HG03378 (cell line): ENCODE measurements at regions not wholly inside any gene's neighbourhood (a gene's known extent, or its start where the extent isn't known, plus 50 kb on each side); places are given as distances from the start of the nearest gene placed in this dataset.

Experiments
- ATAC-seq: cut with Tn5 transposase; IDR thresholded peaks from one replicate; pipeline ENCODE4 v1.9.1; 2021; ENCODE audit warnings: mild to moderate bottlenecking, moderate library complexity; ENCODE audit not compliant: unreplicated experiment

DNA sequence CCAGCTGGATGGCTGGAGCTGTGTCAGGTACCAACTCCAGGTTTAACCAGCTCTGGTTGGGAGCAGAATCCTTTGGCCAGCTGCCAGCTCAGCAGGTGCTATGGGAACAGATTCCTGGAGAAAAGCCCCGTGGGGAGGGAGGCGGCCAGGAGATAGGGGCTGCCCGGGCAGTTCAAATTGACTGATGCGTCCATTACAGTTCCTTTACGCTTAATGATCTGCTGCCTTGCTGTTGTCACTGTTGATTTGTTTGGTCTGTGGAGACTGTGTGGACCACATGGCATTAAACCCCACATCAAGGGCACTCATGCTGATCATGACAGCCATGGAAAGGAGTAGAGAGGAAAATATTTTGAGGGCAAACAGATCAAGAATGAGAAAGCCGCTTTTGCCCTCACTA, 200.0 kb downstream of the TSN start:
- no peak for ATAC-seq

DNA sequence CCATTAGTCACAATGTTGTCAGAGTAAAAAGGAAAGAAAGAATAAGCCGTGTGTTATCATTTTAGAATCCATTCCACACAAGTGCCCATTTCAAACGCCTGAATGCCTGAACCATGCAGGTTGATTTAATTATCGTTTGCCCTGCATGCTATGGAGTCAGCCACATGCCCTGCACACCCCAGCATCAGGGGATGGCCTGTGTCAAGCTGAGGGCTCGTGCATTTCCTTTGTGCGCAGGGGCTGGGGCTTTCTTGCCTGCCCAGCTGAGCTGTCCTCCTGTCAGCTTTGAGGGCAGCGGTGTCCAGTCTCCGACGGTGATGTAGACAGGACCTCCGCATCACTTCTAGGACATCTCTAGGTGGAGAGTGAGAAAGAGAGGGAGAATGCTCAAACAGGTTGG, 200.4 kb downstream of the TSN start:
- ATAC-seq: no peak

DNA sequence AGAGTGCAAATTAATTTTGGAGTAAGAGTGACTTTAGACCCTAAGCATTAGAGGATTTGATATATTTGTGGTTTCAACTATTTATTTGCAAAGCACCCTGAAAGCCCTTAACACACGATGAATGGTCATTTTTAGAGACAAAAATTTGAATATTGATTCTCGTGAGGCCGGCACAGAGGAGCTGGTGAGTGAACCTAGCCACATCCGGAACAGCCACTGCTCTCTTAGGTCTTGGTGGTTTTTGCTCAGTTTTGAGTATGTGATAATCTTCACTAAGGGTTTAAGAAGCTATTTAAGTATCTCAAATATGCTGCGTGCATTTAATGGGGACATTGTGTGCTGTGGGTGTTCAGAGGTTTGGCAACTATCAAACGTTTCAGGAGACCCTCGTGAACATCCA, 204.8 kb downstream of the TSN start:
- ATAC-seq: peak; percentile 47

DNA sequence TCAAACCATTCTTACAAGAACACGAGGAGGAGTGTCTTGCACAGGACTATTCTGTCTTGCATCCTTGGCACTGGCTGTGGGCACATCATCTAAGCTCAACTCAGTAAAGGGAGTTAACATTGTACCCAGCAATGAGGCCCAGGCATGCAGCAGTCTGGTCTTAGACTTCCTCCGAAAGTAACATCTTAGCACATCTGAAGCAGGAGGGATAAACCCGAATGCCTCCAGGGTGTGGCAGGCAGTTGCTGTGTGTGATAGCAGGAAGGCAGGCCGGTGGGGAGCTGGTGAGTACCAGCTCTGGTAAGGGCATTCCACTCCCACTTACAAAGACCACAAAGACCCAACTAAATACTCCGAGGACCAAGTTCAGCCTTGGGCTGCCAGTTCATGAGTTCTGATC, 206.3 kb downstream of the TSN start:
- ATAC-seq: no peak

DNA sequence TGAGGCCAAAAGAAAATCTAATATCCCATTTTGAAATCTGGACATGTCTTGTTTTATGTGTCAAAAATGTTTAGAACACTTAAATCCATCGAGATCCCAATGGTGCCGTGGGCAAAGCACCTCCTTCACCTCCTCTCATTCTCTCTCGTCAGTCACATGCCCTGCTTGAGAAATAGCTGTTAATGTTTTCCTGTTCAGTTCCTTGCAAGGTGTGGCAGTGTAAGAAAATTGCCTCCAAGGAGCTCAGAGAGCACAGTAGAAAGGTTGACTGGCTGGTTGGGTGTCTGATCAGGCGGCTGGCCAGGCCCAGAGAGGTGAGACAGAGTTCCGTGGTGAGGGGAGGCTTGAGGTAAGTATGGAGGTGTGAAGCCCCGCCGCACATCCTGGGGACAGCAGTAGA, 210.2 kb downstream of the TSN start:
- ATAC-seq: no peak

DNA sequence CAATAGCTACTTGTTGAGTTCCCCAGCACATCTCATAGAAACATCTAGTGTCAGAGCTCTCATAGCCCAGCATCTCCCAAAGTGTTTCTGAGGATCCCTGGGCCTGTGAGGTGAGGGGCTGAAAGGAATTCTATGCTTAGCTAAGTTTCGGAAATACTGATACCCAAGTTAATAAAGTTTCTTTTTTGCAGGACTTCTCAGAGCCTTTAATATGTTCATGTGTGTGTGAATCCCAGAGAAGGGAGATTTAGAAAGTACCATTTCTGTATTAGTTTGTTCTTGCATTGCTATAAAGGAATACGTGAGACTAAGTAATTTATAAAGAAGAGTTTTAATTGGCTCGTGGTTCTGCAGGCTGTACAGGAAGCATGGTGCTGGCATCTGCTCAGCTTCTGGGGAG, 211.2 kb downstream of the TSN start:
- ATAC-seq: no peak

DNA sequence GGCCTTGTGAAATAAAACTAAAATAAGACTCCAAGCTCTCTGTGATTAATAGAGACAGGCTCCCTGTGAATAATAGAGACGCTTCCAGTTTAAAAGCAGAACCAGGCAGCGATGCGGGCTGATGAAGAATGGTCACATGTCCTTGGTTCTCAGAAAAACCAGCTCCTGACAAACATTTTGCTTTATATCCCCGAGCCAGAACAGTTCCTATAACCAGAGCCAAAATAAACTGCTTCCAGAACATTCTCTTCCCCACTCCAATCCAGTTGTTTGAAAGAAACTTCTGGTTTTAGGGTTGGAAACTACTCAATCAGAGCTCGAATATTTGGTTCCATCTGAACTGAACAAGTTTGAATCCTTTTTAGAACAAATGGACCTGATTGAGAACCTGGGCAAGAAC, 213.7 kb downstream of the TSN start:
- no peak for ATAC-seq

DNA sequence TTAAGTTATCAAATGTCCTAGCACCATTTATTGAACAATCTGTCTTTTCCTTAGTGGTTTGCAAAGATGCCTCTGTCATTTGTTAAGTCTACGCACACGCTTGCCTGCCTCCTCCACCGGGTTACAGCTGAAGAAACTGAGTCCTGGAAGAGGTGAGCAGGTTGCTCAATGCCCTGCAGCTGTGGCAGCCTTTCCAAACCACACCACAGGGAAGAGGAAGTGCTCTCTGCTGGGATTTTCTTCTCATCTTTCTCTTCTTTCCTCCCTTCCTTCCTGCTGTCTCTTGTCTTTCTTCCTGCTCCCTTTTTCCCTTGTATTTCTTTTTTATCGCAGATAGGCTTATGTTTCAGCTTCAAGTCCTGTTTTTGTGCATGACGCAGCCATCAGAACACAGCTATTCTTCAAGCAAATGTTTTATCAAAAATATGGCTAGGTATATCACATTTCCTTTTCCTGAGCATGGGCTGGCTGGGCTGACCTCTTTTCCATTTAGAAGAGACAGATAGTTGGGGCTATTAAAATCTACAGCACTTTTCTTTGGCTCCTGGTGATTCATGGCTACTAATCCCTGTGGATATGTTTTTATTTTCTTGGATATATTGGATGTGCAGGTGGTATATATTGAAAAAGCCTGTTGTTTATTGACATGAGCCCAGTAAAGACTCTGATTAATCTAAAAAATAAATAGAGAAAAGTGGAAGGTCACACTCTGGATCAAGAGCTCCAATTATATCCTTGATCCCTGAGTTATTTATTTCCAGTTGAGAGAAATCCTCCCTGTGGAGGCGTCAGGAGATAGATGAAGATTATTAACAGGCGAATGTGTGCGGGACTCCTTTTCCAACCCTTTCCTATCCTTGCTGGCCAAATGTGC, 214.6 kb downstream of the TSN start:
- ATAC-seq: no peak

DNA sequence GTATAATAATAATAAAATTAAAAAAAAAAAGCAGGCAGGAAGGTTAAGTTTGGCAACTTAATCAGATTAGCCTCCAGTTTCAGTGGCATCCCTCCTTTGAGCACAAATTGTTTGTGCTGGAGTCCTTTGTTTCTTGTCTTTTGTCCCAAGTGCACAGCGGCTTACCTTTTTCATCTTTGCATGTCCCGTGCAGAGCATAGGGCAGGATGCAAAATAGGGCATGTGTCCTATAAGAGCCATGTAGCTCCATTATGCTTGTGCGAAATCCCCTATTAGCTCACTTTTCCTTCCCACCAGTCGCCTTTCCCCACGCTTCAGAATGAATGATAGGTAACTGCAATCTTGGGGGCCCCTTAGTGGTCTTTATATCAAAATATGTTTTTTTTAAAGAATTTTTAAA, 216.8 kb downstream of the TSN start:
- ATAC-seq: no peak

DNA sequence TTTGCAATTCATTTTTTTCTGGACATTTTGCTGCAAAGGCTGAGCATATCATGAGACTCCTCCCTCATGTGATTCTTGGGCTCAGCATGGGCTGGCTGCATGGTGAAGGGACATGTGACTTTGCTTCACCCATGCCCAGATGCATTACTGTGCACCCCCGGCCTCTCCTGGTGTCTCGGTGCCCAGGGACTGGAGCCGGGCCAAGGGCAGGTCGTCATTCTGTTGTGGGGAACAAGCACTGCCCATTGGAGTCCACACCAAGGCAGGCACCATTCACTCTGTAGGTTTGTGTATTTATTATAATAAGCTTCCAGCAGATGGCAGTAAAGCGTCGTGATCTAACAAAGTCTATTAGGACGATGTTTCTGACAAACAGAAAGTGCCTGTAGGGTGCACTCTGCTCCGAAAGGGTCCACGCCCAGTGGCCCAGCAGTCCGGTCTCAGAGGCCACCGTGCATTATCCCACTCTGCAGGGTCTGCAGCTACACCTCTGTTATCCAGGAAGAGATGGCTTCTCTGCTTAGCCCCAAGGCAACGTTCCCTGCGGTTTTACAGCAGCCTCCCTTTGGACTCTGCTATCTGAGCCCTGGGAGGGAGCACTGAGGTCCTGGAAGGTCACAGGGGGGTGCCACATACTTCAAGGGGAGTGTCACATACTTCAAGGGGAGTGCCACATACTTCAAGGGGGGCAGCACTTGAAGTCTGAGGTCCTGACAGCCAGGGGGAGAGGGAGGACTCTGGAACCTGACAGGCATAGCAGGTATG, 219.6 kb downstream of the TSN start:
- ATAC-seq: peak; percentile 99

DNA sequence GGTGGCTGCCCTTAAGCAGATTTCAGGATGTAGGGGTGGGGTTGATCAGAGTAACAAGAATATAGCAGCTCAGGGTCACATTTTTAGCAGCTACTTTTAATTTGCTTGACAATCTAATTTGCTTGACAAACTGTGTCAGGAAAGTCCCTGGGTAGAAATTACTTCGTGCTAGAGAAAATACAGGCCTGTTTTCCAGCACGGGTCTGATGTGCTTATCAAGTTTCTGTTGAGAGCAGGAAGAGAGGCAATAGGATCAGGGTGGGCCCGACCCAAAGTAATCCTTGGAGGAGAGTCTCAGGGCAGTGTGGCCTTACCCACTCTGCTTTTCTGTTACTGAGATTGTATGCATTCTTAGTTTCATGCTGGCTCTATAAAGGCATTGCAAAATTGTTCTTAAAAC, 221.5 kb downstream of the TSN start:
- ATAC-seq: no peak

DNA sequence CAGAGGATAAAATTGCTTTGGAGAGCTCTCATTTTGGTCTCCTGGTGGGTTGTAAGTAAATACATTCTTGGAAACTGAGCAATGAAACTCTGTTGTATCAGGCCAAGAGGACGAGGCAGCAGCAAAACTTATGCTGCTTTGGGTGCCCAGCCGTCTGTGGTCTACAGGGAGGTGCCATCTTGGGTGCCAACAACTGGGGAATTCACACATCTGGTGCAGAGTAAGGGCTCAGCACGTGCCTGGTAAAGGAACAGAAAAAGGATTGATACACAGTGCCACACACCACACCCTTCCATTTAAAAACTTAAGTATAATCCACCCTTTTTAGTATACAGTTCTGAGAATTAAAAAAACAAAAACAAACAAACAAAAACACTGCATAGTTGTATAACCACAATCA, 221.9 kb downstream of the TSN start:
- no peak for ATAC-seq

DNA sequence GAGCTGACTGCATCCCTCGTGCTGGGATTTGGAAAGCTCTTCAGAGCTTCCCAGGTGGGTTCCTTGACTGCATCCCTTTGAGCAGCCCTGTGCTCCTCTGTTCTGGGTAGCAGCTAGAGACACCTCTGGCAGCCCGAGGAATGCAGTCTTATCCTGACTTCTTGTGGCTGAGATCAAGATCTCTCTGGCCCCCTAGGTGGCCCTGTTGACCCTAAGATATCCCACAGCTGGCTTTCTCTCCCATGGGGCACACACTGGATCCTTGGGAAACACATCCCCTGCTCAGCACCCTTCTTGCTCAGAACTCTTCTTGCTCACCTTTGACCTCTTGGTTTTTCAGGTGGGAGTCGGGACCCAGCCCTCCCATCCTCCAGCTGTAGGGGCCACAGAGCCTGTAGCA, 237.2 kb downstream of the TSN start:
- no peak for ATAC-seq

DNA sequence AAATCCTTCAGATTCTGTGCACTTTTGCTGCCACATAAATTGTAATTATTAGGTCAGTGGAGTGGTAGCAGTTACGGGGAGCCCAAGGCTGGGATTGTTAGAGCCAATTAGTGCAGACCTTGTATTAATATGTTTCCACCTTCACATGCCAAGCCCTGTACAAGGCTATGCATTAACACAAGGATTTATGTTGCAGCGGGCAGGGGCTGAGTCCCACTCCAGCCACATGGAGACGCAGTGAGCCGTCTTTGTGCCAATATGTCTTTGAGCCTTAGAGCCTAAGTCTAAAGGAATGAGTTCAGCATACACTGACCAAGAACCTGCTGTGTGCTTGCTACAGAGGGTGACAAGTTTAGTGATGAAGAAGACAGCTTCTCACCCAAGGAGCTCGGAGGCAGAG, 238.2 kb downstream of the TSN start:
- no peak for ATAC-seq

DNA sequence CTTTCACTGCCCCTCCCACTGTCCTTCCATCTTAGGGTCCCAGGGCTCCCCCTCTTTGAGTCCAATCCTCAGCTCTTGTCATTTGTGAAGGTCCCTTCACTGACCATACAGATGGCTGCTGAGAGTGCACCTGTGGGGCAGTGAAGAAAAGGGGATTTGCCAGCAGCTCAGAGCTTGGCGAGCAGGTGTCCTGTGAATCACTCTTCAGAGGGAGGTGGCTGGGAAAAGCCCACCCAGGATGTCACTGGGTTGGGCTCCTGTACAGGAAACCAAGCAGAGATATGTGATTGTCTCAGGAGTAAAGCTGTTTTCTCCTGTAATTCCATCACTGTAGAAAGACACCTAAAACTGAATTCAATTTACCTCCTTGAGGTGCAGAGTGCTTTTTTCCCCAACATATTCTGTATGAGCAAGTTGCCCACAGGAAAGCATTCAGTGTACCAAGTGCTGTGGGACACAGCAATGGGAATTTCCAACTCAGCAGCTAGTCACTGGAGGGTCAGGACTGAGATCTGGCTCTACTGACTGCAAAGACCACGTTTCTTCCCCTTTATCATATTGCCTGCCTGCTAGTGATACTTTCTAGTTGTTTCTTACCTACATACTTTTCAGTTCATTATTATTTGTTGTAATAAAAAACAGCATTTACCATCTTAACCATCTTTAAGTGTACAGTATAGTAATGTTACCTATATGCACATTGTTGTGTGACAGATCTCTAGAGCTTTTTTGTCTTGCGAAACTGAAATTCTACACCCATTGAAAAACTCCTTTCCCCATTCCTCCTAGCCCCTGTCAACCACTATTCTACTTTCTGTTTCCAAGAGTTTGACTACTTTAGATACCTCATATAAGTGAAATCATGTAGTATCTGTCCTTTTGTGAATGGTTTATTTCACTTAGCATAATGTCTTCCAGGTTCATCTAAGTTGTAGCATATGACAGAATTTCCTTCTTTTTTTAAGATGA, 239.1 kb downstream of the TSN start:
- peak; percentile 51 for ATAC-seq

DNA sequence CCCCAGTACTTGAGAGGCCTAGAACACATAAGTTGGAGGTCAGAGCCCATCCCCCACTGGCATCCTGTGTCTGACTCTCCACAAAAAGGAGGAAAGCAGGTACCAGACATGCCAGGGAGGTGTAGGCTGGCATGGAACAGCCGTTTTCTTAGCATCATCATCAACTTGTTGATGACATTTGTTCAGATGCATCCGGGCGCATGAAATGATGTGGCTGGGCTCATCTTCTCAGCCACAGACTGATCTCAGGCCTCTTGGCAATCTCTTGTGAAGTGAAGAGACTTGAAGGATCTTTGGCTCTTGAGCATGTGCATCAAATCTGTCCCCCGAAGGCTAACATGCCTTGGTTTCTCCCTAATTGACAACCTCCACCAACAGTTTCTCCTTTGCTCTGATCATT, 243.3 kb downstream of the TSN start:
- ATAC-seq: no peak

DNA sequence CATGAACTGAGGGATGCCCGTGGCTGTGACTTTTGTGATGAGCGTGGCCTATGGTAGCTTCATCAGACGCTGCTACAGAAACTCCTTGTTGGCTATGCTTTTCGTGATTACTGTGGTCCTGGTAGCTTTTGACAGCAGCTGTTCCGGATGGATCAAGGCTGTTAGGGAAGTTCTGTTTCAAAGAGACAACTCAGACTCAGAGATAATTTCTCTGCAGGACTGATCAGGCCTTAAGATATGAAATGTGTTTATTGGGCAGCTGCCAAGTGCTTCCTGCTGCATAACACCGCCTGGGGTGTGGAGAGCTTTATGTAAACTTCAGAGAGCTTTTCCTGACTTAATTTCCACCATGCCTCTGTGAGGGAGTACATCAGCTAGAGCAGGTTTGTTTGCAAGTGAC, 243.8 kb downstream of the TSN start:
- no peak for ATAC-seq

DNA sequence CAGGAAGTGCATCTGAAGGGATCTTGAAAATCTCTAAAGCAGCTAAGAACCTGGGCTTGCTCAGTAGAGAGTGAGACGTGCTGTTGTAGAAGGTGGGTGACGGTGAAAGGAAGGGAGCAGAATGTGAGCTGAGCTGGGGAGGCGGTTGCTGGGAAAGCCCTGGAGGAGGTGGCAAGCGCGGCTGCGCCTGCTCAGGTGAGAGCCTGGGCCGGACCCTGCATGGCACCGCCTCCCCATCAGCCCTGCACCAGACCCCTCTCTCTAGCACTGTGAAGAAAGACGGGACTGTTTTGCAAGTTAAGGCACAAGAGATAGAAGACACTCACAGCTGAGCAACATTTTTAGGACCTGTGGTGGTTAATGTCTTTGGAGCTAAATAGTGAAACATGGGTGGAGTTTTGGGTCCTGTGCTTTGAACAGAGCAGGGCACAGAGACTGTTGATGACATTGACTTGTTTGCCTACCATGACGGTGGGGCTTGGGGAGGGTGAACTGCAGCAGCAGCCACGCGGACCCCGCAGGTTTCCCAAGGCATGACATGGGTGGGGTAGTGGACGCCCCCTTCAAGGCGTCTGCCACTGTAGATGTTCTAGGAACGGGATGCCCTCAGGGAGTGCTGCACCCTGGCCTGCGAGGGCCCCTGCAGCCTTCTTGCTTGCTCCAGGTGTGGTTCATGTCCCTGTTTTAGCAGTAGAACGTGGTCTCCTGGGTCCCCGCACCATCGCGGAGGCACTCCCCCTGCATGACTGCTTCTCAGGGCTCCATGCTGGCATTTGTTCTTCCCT, 245.3 kb downstream of the TSN start:
- ATAC-seq: no peak

DNA sequence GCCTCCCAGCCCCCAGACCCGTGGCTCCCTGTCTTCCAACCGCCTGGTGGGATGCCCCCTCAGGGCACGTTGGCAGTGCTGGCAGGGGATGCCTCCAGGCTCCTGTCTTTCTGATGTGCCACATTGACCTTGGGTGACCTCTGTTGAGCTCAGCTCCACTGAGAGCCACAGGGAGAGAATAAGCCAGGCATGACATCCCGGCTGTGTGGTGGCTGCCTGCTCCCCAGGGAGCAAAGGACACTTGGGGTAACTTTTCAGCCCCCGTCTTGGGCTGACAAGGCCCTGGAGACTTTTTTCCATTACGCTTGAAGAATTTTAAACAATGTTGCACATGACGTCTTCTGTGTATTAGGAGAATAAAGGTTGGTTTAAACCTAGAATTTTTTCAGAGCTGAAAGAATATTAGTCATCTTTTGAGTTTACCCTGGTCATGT, 246.0 kb downstream of the TSN start:
- no peak for ATAC-seq

DNA sequence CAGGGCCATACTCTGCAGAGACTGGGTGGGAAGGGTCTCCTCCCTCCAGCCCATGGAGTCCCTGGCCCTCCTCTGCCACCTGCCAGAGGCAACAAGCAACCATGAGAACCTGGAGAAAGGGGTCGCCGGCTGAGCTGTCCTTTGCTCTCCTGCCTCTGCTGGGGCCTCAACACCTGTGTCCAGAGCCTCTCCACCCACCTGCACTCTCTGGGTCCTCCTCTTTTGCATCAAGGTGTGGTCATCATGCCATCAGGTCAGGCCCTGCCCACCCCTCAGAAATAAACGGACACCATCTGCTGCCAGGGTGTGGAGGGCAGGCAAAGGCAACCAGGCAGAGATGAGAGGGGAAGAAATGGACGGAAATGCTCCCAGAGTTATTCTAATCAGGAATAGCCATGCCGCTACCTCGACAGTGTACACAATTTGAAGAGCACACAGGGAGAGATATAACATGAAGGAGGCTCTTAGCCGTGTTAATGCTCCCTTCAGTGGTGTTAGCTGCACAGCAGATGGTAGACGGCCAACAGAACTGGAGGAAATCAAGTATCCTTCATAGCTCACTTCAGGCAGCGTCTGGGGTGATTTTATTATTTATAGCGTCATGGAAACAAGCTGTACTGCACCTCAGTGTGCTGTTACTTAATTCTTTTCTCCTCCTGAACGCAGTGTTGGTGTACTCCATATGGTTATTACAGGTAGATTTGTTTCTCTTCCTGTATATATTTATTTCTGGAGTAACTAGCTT, 247.9 kb downstream of the TSN start:
- ATAC-seq: no peak
